Vagina (tissue), 2 donors: ENCODE measurements at regions not wholly inside any gene's neighbourhood (a gene's known extent, or its start where the extent isn't known, plus 50 kb on each side); places are given as distances from the start of the nearest gene placed in this dataset.

Experiments used
- CTCF ChIP-seq, 3 experiments: fragments of 450-650 bp in 2 of 3; fragments of 200-600 bp in 1 of 3; sonication (generic) in 1 of 3; IDR thresholded peaks; one replicate each; pipeline ENCODE4 v1.5.1; 2017 to 2019; ENCODE audit warnings: antibody characterized with exemption in 3 of 3, mild to moderate bottlenecking in 2 of 3, moderate library complexity in 2 of 3
- POLR2A ChIP-seq, 2 donors: fragments of 450-650 bp; IDR thresholded peaks; one replicate each; pipeline ENCODE4 v1.6.1; 2017; ENCODE audit warnings: antibody characterized with exemption in 2 of 2, mild to moderate bottlenecking in 2 of 2, moderate library complexity in 2 of 2

- TF ChIP-seq CTCF (IDR thresholded peaks at IDR 0.05) (no peak), POLR2A (IDR thresholded peaks at IDR 0.05) (no peak)
Observed at GRCh38 chr5:93322974-93323860, 257.8 kb downstream of the NR2F1-AS1 start.
